Liver (tissue), 3 donors: ENCODE measurements at regions not wholly inside any gene's neighbourhood (a gene's known extent, or its start where the extent isn't known, plus 50 kb on each side); places are given as distances from the start of the nearest gene placed in this dataset.

Experiments used
- ATF3 ChIP-seq: IDR thresholded peaks from 2 replicates; pipeline ENCODE4 v1.6.1; 2016; ENCODE audit warnings: antibody characterized with exemption
- EGR1 ChIP-seq, 2 donors: IDR thresholded peaks; 2 replicates each; pipeline ENCODE4 v1.6.1; 2016 to 2018; ENCODE audit warnings: antibody characterized with exemption in 2 of 2, low read depth in 2 of 2
- FOXA1 ChIP-seq: IDR thresholded peaks from 2 replicates; pipeline ENCODE4 v1.6.1; 2016; ENCODE audit warnings: antibody characterized with exemption
- GABPA ChIP-seq, 2 donors: IDR thresholded peaks in 1 of 2; conservative IDR thresholded peaks in 1 of 2; 2 replicates each; pipeline ENCODE4 v1.6.1; 2016; ENCODE audit warnings: antibody characterized with exemption in 2 of 2, mild to moderate bottlenecking in 1 of 2, moderate library complexity in 1 of 2
- JUND ChIP-seq, 2 donors: IDR thresholded peaks; 2 replicates each; pipeline ENCODE4 v1.6.1; 2016; ENCODE audit warnings: antibody characterized with exemption in 2 of 2
- RAD21 ChIP-seq, 2 donors: IDR thresholded peaks; 2 replicates each; pipeline ENCODE4 v1.6.1; 2016; ENCODE audit warnings: antibody characterized with exemption in 2 of 2, mild to moderate bottlenecking in 2 of 2
- RXRA ChIP-seq, 2 donors: IDR thresholded peaks; 2 replicates each; pipeline ENCODE4 v1.6.1; 2017 to 2018; ENCODE audit warnings: antibody characterized with exemption in 2 of 2, mild to moderate bottlenecking in 1 of 2
- TAF1 ChIP-seq: conservative IDR thresholded peaks from 2 replicates; pipeline ENCODE4 v1.6.1; 2016; ENCODE audit warnings: antibody characterized with exemption, mild to moderate bottlenecking
- YY1 ChIP-seq: IDR thresholded peaks from 2 replicates; pipeline ENCODE4 v1.6.1; 2016; ENCODE audit warnings: antibody characterized with exemption, mild to moderate bottlenecking
- TF ChIP-seq, protein P1 (sequence below): fragments of 150-350 bp; IDR thresholded peaks from 2 replicates; pipeline ENCODE4 v1.5.1; 2017; ENCODE audit warnings: improper control_type of control experiment, low read depth, low read length; ENCODE audit not compliant: missing input control
- TF ChIP-seq, protein P2 (sequence below): IDR thresholded peaks from 2 replicates; pipeline ENCODE4 v1.6.1; 2016; ENCODE audit warnings: antibody characterized with exemption, mild to moderate bottlenecking
- TF ChIP-seq, protein P3 (sequence below): IDR thresholded peaks from 2 replicates; pipeline ENCODE4 v1.6.1; 2016; ENCODE audit warnings: antibody characterized with exemption
- donor health status: healthy.
- donor health status: healthy.

DNA sequence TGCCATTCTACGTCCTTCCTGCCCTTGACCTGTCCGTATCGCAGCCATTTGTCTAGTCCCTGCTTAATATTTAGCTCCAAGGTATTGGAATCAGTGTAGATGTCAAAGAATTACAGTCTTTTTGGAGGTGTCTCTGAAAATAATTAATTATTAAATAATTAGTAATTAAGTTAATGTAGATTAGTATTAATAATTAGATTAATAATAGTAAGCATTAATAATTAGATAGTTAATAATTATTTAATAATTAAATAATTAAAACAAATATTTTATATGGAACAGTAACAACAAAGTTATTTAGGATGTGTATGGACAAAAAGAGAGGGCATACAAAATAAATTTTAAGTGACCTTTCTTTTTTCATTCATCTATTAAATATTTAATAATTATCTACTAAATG, 639.6 kb downstream of the AACS start:
- TF ChIP-seq, protein P1, sequence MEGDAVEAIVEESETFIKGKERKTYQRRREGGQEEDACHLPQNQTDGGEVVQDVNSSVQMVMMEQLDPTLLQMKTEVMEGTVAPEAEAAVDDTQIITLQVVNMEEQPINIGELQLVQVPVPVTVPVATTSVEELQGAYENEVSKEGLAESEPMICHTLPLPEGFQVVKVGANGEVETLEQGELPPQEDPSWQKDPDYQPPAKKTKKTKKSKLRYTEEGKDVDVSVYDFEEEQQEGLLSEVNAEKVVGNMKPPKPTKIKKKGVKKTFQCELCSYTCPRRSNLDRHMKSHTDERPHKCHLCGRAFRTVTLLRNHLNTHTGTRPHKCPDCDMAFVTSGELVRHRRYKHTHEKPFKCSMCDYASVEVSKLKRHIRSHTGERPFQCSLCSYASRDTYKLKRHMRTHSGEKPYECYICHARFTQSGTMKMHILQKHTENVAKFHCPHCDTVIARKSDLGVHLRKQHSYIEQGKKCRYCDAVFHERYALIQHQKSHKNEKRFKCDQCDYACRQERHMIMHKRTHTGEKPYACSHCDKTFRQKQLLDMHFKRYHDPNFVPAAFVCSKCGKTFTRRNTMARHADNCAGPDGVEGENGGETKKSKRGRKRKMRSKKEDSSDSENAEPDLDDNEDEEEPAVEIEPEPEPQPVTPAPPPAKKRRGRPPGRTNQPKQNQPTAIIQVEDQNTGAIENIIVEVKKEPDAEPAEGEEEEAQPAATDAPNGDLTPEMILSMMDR = no peak
- TF ChIP-seq EGR1 (IDR thresholded peaks at IDR 0.05; ENCODE audit: low read depth in 2 of 2) (no peak), YY1 (no peak), RXRA (IDR thresholded peaks at IDR 0.05) (no peak), RAD21 (IDR thresholded peaks at IDR 0.05) (no peak), ATF3 (no peak), FOXA1 (no peak), TAF1 (no peak), GABPA (IDR thresholded peaks at IDR 0.05 in 1 of 2, conservative IDR thresholded peaks at IDR 0.05 in 1 of 2) (no peak), JUND (IDR thresholded peaks at IDR 0.05) (no peak)
- TF ChIP-seq, protein P2, sequence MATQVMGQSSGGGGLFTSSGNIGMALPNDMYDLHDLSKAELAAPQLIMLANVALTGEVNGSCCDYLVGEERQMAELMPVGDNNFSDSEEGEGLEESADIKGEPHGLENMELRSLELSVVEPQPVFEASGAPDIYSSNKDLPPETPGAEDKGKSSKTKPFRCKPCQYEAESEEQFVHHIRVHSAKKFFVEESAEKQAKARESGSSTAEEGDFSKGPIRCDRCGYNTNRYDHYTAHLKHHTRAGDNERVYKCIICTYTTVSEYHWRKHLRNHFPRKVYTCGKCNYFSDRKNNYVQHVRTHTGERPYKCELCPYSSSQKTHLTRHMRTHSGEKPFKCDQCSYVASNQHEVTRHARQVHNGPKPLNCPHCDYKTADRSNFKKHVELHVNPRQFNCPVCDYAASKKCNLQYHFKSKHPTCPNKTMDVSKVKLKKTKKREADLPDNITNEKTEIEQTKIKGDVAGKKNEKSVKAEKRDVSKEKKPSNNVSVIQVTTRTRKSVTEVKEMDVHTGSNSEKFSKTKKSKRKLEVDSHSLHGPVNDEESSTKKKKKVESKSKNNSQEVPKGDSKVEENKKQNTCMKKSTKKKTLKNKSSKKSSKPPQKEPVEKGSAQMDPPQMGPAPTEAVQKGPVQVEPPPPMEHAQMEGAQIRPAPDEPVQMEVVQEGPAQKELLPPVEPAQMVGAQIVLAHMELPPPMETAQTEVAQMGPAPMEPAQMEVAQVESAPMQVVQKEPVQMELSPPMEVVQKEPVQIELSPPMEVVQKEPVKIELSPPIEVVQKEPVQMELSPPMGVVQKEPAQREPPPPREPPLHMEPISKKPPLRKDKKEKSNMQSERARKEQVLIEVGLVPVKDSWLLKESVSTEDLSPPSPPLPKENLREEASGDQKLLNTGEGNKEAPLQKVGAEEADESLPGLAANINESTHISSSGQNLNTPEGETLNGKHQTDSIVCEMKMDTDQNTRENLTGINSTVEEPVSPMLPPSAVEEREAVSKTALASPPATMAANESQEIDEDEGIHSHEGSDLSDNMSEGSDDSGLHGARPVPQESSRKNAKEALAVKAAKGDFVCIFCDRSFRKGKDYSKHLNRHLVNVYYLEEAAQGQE = no peak
- TF ChIP-seq, protein P3, sequence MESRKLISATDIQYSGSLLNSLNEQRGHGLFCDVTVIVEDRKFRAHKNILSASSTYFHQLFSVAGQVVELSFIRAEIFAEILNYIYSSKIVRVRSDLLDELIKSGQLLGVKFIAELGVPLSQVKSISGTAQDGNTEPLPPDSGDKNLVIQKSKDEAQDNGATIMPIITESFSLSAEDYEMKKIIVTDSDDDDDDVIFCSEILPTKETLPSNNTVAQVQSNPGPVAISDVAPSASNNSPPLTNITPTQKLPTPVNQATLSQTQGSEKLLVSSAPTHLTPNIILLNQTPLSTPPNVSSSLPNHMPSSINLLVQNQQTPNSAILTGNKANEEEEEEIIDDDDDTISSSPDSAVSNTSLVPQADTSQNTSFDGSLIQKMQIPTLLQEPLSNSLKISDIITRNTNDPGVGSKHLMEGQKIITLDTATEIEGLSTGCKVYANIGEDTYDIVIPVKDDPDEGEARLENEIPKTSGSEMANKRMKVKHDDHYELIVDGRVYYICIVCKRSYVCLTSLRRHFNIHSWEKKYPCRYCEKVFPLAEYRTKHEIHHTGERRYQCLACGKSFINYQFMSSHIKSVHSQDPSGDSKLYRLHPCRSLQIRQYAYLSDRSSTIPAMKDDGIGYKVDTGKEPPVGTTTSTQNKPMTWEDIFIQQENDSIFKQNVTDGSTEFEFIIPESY = no peak
